ENCODE measurements at regions not wholly inside any gene's neighbourhood (a gene's known extent, or its start where the extent isn't known, plus 50 kb on each side); places are given as distances from the start of the nearest gene placed in this dataset.
"Not testable (repeated sequence)": the region's sequence is repeated elsewhere in the genome, so short reads cannot be mapped to it uniquely, and the experiment has no call there.

GRCh38 chr10:46792657-46793357 is 118.4 kb upstream of the PTPN20 start:
- not testable (repeated sequence) for FAIRE-seq; DNase-seq (ENCODE audit: low spot score)

- FAIRE-seq; DNase-seq (ENCODE audit: low spot score): not testable (repeated sequence)
These were observed 114.9 kb upstream of the PTPN20 start for GRCh38 chr10:46796351-46796750.

GRCh38 chr10:46802010-46802409 is 109.2 kb upstream of the PTPN20 start:
- not testable (repeated sequence) for FAIRE-seq; DNase-seq (ENCODE audit: low spot score)

- not testable (repeated sequence) for FAIRE-seq; DNase-seq (ENCODE audit: low spot score)
These were observed 108.1 kb upstream of the PTPN20 start for GRCh38 chr10:46803082-46803481.

- not testable (repeated sequence) for DNase-seq (ENCODE audit: low spot score); FAIRE-seq
These were observed 101.0 kb upstream of the PTPN20 start for GRCh38 chr10:46810222-46810621.

GRCh38 chr10:46816126-46816525 is 95.1 kb upstream of the PTPN20 start:
- DNase-seq (ENCODE audit: low spot score); FAIRE-seq: not testable (repeated sequence)

- not testable (repeated sequence) for FAIRE-seq; DNase-seq (ENCODE audit: low spot score)
These were observed 70.7 kb upstream of the PTPN20 start for GRCh38 chr10:46840393-46841050.

- FAIRE-seq: not testable (repeated sequence)
These were observed 70.1 kb upstream of the PTPN20 start for GRCh38 chr10:46841051-46841593.

GRCh38 chr10:46845194-46845593 is 66.0 kb upstream of the PTPN20 start:
- DNase-seq (ENCODE audit: low spot score); FAIRE-seq: not testable (repeated sequence)

More at GRCh38 chr10:46841051-46841593, 70.1 kb upstream of the PTPN20 start:
- DNase-seq (ENCODE audit: low spot score): not testable (repeated sequence)

- not testable (repeated sequence) for DNase-seq (ENCODE audit: low spot score); FAIRE-seq
These were observed 65.6 kb upstream of the PTPN20 start for GRCh38 chr10:46845640-46846039.

GRCh38 chr10:46860753-46861152 is 50.5 kb upstream of the PTPN20 start:
- DNase-seq (ENCODE audit: low spot score); FAIRE-seq: not testable (repeated sequence)

Measured in urothelium cell line (cell line).